ENCODE measurements at regions not wholly inside any gene's neighbourhood (a gene's known extent, or its start where the extent isn't known, plus 50 kb on each side); places are given as distances from the start of the nearest gene placed in this dataset.

GRCh38 chr15:46146002-46146401 is 511.2 kb downstream of the SQOR start:
- H3K27ac Mint-ChIP-seq, result no peak overlapping the region
- peaks cover 23% of the 10 kb centered on the region for H3K9me3 Mint-ChIP-seq
- H3K4me3 Mint-ChIP-seq, result no peak overlapping the region
- intact Hi-C loops (cut with micrococcal nuclease), result no loop called here
- H3K4me1 Mint-ChIP-seq (ENCODE audit: low read depth), result no peaks in the 10 kb centered on the region
- H3K27me3 Mint-ChIP-seq, result no peaks in the 10 kb centered on the region
- no peaks in the 10 kb centered on the region for H3K36me3 Mint-ChIP-seq (ENCODE audit: low read depth)

GRCh38 chr15:46146915-46147314 is 512.1 kb downstream of the SQOR start:
- no peaks in the 10 kb centered on the region for H3K36me3 Mint-ChIP-seq (ENCODE audit: low read depth)
- H3K9me3 Mint-ChIP-seq, result peaks cover 29% of the 10 kb centered on the region
- no peaks in the 10 kb centered on the region for H3K27me3 Mint-ChIP-seq
- H3K27ac Mint-ChIP-seq, result no peak overlapping the region
- no peak overlapping the region for H3K4me3 Mint-ChIP-seq
- intact Hi-C loops (cut with micrococcal nuclease), result no loop called here
- H3K4me1 Mint-ChIP-seq (ENCODE audit: low read depth), result no peaks in the 10 kb centered on the region

DNA sequence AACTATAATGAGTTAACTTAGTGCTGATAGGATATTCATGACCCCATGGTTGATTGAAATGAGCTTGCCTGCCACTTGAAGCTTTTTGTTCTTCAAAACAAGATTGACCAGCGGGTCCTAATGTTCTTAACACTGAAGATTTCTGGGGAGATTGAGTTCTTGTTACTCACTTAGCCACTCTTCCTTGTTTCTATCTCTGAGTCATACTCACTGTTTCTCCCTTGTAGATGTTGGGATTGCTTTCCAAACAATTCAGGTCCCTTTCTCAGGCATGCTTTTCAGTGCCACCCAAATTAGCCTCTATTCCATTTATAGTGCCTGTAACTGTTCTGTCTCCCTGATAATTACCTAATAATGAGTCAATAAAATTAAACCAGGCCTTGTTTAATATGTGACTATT is 517.0 kb downstream of the SQOR start:
- Mint-ChIP-seq H3K36me3 (ENCODE audit: low read depth) (no peaks in the 10 kb centered on the region), H3K4me3 (no peak overlapping the region), H3K27me3 (no peaks in the 10 kb centered on the region), H3K9me3 (peaks cover 21% of the 10 kb centered on the region), H3K4me1 (ENCODE audit: low read depth) (no peaks in the 10 kb centered on the region), H3K27ac (no peak overlapping the region)
- intact Hi-C loops (cut with micrococcal nuclease), result no loop called here

- Mint-ChIP-seq H3K9me3 (peaks cover 72% of the 10 kb centered on the region), H3K4me3 (no peak overlapping the region), H3K4me1 (ENCODE audit: low read depth) (no peaks in the 10 kb centered on the region), H3K36me3 (ENCODE audit: low read depth) (no peaks in the 10 kb centered on the region), H3K27ac (no peak overlapping the region), H3K27me3 (no peaks in the 10 kb centered on the region)
- intact Hi-C loops (cut with micrococcal nuclease), result no loop called here
Observed at GRCh38 chr15:46166750-46167149, 531.9 kb downstream of the SQOR start.

DNA sequence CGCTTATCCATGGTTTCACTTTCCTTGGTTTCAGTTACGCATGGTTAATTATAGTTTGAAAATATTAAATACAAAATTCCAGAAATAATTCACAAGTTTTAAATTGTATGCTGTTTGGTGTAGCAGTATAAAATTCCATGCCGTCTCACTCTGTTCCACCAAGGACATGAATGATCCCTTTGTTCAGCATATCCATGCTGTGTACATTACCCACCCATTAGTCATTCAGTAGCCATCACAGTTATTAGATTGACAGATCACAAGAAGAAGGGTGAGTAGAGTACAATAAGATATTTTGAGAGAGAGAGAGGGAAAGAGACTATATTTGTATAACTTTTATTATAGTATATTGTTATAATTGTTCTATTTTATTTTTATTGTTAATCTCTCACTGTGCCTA is 535.5 kb downstream of the SQOR start:
- no peaks in the 10 kb centered on the region for H3K36me3 Mint-ChIP-seq (ENCODE audit: low read depth)
- intact Hi-C loops (cut with micrococcal nuclease), result no loop called here
- H3K27me3 Mint-ChIP-seq, result no peaks in the 10 kb centered on the region
- H3K4me3 Mint-ChIP-seq, result no peak overlapping the region
- no peak overlapping the region for H3K27ac Mint-ChIP-seq
- no peaks in the 10 kb centered on the region for H3K4me1 Mint-ChIP-seq (ENCODE audit: low read depth)
- H3K9me3 Mint-ChIP-seq, result peaks cover 64% of the 10 kb centered on the region

DNA sequence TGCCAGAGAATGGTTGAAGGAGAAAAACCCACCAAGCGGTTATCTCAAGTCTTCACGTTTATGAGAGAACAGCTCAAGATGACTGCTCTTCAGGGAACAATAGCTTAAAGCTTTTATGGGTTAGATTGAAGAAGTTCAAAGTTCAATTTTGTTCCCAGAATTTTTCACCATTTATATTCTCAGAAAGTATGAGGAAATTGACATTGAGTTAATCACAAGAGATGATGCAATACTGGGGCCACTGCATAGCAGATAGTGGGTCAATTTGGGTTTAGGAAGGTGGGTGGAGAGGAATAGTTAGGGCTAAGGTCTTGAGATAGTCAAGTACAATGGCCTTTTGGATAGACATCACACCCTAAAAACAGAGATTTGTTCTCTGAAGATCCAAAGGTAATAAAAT is 539.3 kb downstream of the SQOR start:
- intact Hi-C loops (cut with micrococcal nuclease), result no loop called here
- Mint-ChIP-seq H3K36me3 (ENCODE audit: low read depth) (no peaks in the 10 kb centered on the region), H3K4me1 (ENCODE audit: low read depth) (no peaks in the 10 kb centered on the region), H3K4me3 (no peak overlapping the region), H3K27me3 (no peaks in the 10 kb centered on the region), H3K9me3 (peaks cover 54% of the 10 kb centered on the region), H3K27ac (no peak overlapping the region)

GRCh38 chr15:46177219-46177618 is 542.4 kb downstream of the SQOR start:
- Mint-ChIP-seq H3K36me3 (ENCODE audit: low read depth) (no peaks in the 10 kb centered on the region), H3K4me1 (ENCODE audit: low read depth) (no peaks in the 10 kb centered on the region), H3K27me3 (no peaks in the 10 kb centered on the region), H3K27ac (no peak overlapping the region), H3K4me3 (no peak overlapping the region), H3K9me3 (peaks cover 44% of the 10 kb centered on the region)
- intact Hi-C loops (cut with micrococcal nuclease), result no loop called here

DNA sequence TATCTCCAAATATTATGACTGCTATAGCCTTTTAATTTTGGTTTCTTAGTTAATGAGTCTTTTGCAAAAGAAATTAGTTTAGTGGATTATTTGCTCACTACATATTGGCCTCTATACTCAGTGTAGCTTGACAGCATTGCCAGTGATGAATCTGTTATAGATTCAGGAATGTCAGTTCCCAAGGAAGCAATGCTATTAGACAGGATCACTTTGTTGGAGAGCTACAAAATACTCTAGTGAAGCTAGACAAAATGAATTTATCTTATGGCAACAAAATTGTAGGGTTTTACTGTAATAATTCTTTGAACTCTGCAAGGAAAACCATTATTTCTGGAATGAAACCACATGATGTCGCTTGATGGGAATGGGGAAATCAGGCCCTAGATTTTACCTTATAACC is 543.3 kb downstream of the SQOR start:
- no peak overlapping the region for H3K27ac Mint-ChIP-seq
- no peaks in the 10 kb centered on the region for H3K4me1 Mint-ChIP-seq (ENCODE audit: low read depth)
- H3K4me3 Mint-ChIP-seq, result no peak overlapping the region
- intact Hi-C loops (cut with micrococcal nuclease), result no loop called here
- H3K9me3 Mint-ChIP-seq, result peaks cover 53% of the 10 kb centered on the region
- no peaks in the 10 kb centered on the region for H3K36me3 Mint-ChIP-seq (ENCODE audit: low read depth)
- no peaks in the 10 kb centered on the region for H3K27me3 Mint-ChIP-seq

GRCh38 chr15:46207341-46207740 is 572.5 kb downstream of the SQOR start:
- intact Hi-C loops (cut with micrococcal nuclease), result no loop called here
- H3K27ac Mint-ChIP-seq, result no peak overlapping the region
- H3K4me3 Mint-ChIP-seq, result no peak overlapping the region
- no peaks in the 10 kb centered on the region for H3K4me1 Mint-ChIP-seq (ENCODE audit: low read depth)
- H3K36me3 Mint-ChIP-seq (ENCODE audit: low read depth), result no peaks in the 10 kb centered on the region
- no peaks in the 10 kb centered on the region for H3K27me3 Mint-ChIP-seq
- H3K9me3 Mint-ChIP-seq, result peaks cover 27% of the 10 kb centered on the region

DNA sequence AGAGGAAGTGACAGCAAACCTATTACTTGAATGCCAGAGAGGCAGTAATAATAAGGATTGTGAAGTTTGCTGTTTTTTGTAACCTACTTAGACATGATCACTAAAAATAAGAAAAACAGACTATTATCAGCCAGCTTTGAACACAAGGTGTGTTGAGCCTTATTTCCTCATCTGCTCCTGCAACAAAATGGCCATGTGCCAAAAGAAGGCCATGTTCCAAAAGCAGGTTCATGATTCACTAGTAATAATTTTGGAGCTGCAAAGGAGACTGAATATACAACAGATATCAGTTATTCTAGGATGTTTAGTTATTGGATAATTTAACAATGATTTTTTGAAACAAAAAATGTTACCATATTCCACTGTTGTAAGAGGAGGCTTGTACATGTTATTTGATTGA is 578.7 kb downstream of the SQOR start:
- Mint-ChIP-seq H3K36me3 (ENCODE audit: low read depth) (no peaks in the 10 kb centered on the region), H3K27me3 (no peaks in the 10 kb centered on the region), H3K4me3 (no peak overlapping the region), H3K27ac (no peak overlapping the region), H3K9me3 (peaks cover 42% of the 10 kb centered on the region), H3K4me1 (ENCODE audit: low read depth) (no peaks in the 10 kb centered on the region)
- intact Hi-C loops (cut with micrococcal nuclease), result no loop called here

DNA sequence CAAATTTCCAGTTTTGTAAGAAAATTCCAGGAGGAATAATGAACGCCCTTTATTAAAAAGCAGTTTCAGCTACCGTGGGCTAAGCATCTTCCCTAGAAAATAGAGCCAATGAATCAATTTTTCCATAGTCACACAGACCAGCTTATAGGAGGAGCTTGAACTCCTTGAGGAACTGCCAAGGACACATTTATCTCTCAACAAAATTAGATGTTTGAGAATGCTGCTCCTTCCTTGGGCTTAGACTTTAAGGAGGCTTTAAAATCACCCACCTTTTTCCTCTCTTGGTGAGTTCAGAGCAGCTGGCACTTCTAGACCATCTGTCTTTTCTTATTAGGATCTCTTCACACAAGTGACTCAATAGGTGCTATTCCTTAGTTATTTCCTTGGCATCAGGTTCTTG is 588.0 kb downstream of the SQOR start:
- Mint-ChIP-seq H3K27me3 (no peaks in the 10 kb centered on the region), H3K4me1 (ENCODE audit: low read depth) (no peaks in the 10 kb centered on the region), H3K36me3 (ENCODE audit: low read depth) (no peaks in the 10 kb centered on the region), H3K27ac (no peak overlapping the region), H3K9me3 (peaks cover 32% of the 10 kb centered on the region), H3K4me3 (no peak overlapping the region)
- intact Hi-C loops (cut with micrococcal nuclease), result no loop called here

DNA sequence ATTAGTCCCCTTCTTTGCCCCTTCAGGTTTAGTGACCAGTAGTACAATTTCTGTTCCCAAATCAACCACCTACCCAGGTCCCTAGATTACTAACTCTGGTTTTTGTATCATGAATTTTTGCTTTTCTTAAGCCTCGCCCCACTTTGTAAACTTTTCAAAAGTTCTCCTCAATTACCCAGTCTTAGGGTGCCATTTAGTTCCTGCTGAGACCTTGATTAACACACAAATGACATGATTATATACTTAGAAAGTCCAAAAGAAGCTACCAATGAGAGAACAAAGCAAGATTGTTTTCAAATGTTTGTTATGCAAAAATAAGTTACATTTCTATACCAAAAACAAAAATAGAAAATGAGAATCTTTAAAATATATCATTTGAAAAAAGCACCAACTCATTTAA is 594.4 kb downstream of the SQOR start:
- Mint-ChIP-seq H3K9me3 (no peaks in the 10 kb centered on the region), H3K4me1 (ENCODE audit: low read depth) (no peaks in the 10 kb centered on the region), H3K4me3 (no peak overlapping the region), H3K27me3 (no peaks in the 10 kb centered on the region), H3K36me3 (ENCODE audit: low read depth) (no peaks in the 10 kb centered on the region), H3K27ac (no peak overlapping the region)
- intact Hi-C loops (cut with micrococcal nuclease), result no loop called here

- H3K4me3 Mint-ChIP-seq, result no peak overlapping the region
- no peak overlapping the region for H3K27ac Mint-ChIP-seq
Observed at GRCh38 chr15:46231786-46232185, 597.0 kb downstream of the SQOR start.

GRCh38 chr15:46232471-46232870 is 597.6 kb downstream of the SQOR start:
- intact Hi-C loops (cut with micrococcal nuclease), result no loop called here
- Mint-ChIP-seq H3K27me3 (no peaks in the 10 kb centered on the region), H3K4me1 (ENCODE audit: low read depth) (no peaks in the 10 kb centered on the region), H3K4me3 (no peak overlapping the region), H3K9me3 (peaks cover 4% of the 10 kb centered on the region), H3K36me3 (ENCODE audit: low read depth) (no peaks in the 10 kb centered on the region), H3K27ac (no peak overlapping the region)

More at GRCh38 chr15:46231786-46232185, 597.0 kb downstream of the SQOR start:
- Mint-ChIP-seq H3K36me3 (ENCODE audit: low read depth) (no peaks in the 10 kb centered on the region), H3K27me3 (no peaks in the 10 kb centered on the region), H3K4me1 (ENCODE audit: low read depth) (no peaks in the 10 kb centered on the region), H3K9me3 (no peaks in the 10 kb centered on the region)
- intact Hi-C loops (cut with micrococcal nuclease), result no loop called here

GRCh38 chr15:46242935-46243334 is 608.1 kb downstream of the SQOR start:
- Mint-ChIP-seq H3K27ac (no peak overlapping the region), H3K4me3 (no peak overlapping the region), H3K4me1 (ENCODE audit: low read depth) (no peaks in the 10 kb centered on the region), H3K27me3 (no peaks in the 10 kb centered on the region), H3K9me3 (peaks cover 14% of the 10 kb centered on the region), H3K36me3 (ENCODE audit: low read depth) (no peaks in the 10 kb centered on the region)
- intact Hi-C loops (cut with micrococcal nuclease), result no loop called here
